NCI-H82 (cell line): ENCODE measurements at regions not wholly inside any gene's neighbourhood (a gene's known extent, or its start where the extent isn't known, plus 50 kb on each side); places are given as distances from the start of the nearest gene placed in this dataset.

ENCODE experiments used
- DNase-seq: peaks from one replicate; lab custom pipeline; 2025; lab: John Stamatoyannopoulos, UW

- no peak for DNase-seq
These were observed 328.4 kb upstream of the RARB start for GRCh38 chr3:25099666-25100065.

- no peak for DNase-seq
These were observed 324.7 kb upstream of the RARB start for GRCh38 chr3:25103391-25103790.

DNA sequence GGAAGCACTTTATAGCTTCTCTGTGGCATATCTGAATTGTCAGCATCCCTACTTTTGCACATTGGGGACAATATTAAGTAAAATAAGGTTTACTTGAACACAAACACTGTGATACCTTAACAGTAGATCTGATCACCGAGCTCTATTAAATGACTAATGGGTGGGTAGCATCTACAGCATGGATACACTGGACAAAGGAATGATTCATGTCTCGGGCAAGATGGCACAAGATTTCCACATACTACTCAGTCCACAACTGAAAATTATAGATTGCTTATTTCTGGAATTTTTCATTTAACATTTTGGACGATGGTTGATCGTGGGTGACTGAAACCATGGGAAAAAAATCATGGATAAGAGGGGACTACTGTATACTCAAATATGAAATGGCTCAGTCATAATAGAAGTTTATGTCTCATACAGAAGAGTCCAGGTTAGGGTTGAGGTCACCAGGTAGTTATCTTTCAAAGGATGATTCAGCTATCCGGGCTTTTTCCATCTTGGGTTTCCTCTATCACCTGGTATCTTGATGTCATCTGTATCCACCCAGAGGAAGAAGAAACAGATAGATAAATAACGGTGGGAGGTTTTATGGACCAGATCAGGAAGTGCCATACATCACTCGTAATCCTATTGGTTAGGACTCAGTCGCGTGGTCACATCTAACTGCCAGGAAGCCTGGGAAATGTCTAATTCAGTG, 320.0 kb upstream of the RARB start:
- DNase-seq = no peak

GRCh38 chr3:25110642-25111041, 317.4 kb upstream of the RARB start:
- DNase-seq = no peak

DNA sequence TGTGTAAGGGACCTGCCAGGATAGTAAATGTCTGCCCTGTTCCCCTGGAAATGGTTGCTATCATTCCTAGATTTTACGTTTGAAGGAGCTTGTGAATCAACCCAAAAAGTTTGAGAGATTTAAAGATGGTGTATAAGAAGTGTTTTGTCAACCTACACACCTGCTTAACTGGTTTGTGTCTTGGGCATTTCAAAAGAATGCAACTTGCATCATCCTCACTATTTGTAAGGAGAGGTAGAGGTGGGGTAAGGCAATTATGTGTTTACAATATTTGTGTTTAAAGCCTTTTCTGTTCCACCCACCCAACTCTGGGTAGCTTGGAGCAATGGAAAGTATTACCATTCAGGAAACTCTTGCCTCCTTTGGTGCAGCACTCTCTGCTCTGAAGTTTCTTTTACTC, 314.2 kb upstream of the RARB start:
- DNase-seq = no peak

DNA sequence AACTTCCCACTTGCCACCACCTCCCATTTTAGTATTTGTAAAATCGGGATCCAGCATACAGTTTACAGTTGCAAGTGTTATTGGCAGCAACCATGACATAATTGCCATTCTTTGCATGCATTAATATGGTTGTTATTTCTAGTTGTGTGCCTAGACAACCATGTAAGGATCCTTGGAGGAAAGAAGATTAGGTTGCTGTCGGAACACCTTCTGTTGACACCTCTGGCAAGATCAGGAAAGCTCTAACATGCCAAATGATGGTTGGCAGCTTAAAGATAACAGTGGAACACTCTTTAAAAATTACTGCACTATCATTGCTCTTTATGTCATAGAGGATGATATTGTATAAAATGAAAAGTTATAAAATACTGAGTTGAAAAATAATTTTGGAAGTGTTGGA, 313.5 kb upstream of the RARB start:
- no peak for DNase-seq

DNA sequence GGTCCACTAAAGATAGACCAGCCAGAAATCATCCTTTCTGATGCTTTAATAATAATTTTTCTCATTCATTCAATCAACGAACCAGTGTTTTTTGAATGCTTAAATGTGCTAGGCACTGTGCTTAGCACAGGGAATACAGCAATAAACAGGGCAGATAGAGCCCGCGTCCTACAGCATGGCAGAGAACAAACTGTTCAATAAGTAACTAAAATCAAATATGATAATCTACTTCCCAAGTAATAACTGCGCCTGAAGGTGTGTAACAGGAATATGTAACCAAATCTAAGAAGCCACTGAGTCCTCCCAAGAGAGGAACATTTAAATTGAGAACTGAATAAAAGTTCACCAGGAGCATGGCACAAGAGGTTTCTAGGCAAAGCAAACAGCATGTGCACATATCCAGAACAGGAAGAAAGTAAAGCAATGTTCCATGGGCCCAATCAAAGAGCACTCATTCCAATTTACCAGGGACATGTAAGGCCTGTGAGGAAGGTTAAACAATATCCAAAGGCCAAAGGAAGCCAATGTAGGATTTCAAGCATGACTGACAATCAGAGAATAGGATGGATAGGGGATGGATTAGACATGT, 311.0 kb upstream of the RARB start:
- no peak for DNase-seq

GRCh38 chr3:25119682-25120081, 308.4 kb upstream of the RARB start:
- no peak for DNase-seq

GRCh38 chr3:25120665-25121064, 307.4 kb upstream of the RARB start:
- no peak for DNase-seq

- no peak for DNase-seq
These were observed 302.9 kb upstream of the RARB start for GRCh38 chr3:25125201-25125600.

GRCh38 chr3:25128735-25129134, 299.3 kb upstream of the RARB start:
- no peak for DNase-seq

- DNase-seq = no peak
These were observed 297.1 kb upstream of the RARB start for GRCh38 chr3:25130724-25131520.

- no peak for DNase-seq
These were observed 294.5 kb upstream of the RARB start for GRCh38 chr3:25133588-25133987.

- no peak for DNase-seq
These were observed 290.5 kb upstream of the RARB start for GRCh38 chr3:25137606-25138005.

DNA sequence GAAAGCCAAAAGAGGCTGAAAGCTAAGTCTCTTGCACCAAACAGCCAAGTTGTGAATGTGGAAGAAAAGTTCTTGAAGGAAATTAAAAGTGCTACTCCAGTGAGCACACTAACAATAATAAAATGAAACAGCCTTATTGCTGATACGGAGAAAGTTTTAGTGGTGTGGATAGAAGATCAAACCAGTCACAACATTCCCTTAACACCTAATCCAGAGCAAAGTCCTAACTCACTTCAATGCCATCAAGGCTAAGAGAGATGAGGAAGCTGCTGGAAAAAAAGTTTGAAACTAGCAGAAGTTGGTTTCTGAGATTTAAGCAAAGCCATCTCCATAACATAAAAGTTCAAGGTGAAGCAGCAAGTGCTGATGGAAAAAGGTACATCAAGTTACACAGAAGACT, 288.8 kb upstream of the RARB start:
- DNase-seq = no peak

GRCh38 chr3:25142609-25143355, 285.3 kb upstream of the RARB start:
- no peak for DNase-seq

DNA sequence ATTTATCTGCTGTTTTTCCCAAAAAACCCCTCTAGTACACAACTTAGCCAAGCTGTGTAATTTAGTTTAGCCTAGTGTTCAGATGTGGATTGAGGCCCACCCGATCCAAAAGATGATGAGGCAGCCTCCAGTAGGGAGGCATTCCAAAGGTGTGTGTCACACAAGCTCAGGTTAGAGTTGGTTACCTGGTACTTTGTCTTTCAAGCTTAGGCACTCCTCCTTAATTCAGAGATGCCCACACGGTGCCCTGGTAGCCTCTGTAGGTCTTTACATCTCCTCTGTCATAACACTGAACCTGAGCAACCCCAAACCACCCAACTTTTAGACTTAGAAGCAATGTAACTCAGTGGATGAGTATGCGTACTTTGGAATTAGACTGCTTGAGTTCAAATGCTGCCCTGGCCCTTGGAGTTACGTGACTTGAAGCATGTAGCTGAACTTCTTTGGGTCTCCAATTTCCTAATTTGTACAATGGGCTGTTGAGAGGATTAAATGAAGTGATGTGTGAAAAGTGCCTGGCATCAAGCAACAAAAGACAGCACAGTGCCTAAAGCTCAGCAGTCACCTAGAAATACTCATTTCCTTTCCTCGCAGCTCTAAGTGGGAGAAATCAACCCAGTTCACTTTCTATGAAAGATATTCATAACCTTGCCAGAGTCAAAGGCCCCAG, 284.6 kb upstream of the RARB start:
- DNase-seq = no peak

DNA sequence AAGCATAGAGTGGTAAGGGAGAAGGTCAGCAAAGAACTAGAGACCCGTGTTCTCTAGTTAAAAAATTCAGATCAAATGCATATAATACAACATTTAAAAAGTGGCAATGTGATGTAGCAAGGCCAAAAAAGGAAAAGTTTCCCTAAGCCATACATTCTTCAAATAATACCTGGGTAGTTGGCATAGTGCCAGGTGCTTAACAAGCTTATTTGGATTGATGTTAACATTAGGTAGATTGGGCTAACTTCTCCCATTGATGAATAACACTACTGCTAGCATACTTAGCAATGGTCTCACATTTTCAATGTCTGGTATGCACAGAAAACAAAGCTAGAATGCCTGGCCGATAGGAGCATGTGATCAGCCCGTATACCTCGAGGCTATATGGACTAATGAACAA, 283.6 kb upstream of the RARB start:
- peak; percentile 7 for DNase-seq

- no peak for DNase-seq
These were observed 282.9 kb upstream of the RARB start for GRCh38 chr3:25145176-25145575.

GRCh38 chr3:25150199-25150598, 277.9 kb upstream of the RARB start:
- DNase-seq = no peak

GRCh38 chr3:25151281-25151902, 276.7 kb upstream of the RARB start:
- no peak for DNase-seq

- no peak for DNase-seq
These were observed 276.2 kb upstream of the RARB start for GRCh38 chr3:25151903-25152295.
